ENCODE measurements at regions not wholly inside any gene's neighbourhood (a gene's known extent, or its start where the extent isn't known, plus 50 kb on each side); places are given as distances from the start of the nearest gene placed in this dataset.

- TF ChIP-seq CTCF (IDR thresholded peaks at IDR 0.05) (no peak), TCF7L2 (IDR thresholded peaks at IDR 0.05; ENCODE audit: low read depth, low read length) (no peak), POLR2AphosphoS5 (IDR thresholded peaks at IDR 0.05; ENCODE audit: low read depth, low read length) (no peak)
Measured at GRCh38 chr11:45393334-45393733, 107.2 kb upstream of the SYT13 start.

Measured in Panc1 (cell line).